Ramos (cell line): ENCODE measurements at regions not wholly inside any gene's neighbourhood (a gene's known extent, or its start where the extent isn't known, plus 50 kb on each side); places are given as distances from the start of the nearest gene placed in this dataset.
"Not testable (repeated sequence)": the region's sequence is repeated elsewhere in the genome, so short reads cannot be mapped to it uniquely, and the experiment has no call there.

Experiments used
- in situ Hi-C: fragments of 300-500 bp; cut with MboI; formaldehyde crosslinking; loops from one replicate; pipeline ENCODE4 v1.14.3; 2022; ENCODE audit warnings: low sequenced_read_pairs; ENCODE audit not compliant: unreplicated experiment

DNA sequence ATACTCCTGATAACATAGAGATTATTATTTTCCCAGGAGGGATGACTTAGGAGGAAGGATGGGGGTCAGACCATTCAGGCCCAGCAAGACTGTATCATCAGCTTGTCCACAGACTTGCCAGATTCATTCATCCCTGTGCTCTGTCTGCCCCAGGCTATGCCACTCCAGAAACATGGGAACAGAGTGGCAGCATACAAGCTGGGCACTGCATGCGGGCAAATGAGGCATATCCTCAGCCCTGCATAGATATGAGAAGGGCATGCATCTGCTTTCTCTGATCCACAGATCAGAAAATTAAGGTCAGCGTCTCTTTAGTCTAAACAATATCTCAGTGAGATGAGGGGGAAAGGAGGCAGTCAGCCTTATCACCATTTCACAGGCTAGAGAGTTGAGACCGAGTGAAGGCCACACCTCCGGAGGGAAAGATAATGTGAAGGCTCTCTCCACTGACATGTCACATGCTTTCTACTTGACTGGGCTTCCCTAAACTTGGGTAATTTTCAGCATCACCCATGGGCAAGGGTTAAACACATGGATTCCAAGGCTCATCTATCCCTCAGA is 140.5 kb downstream of the TFAP2B start:
- in situ Hi-C loops, result no loop called here

DNA sequence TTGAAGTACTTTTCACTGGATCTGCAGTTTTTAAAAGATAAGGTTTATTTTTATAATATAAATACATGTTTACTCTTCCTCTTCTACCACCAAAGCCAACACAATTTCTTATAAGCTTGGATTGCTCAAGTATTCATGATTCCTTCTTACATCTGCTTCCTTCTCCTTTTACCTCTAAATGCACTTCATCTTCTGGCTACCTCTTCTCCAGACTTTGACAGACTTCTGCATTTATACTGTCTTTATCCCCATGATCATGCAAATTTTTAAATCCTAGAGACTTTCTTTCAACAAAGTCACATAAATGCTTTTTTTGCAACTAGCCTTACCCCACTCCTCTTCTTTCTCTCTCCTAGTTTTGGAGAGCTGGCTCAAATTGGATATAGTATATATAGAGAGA is 142.9 kb downstream of the TFAP2B start:
- in situ Hi-C loops, result no loop called here

DNA sequence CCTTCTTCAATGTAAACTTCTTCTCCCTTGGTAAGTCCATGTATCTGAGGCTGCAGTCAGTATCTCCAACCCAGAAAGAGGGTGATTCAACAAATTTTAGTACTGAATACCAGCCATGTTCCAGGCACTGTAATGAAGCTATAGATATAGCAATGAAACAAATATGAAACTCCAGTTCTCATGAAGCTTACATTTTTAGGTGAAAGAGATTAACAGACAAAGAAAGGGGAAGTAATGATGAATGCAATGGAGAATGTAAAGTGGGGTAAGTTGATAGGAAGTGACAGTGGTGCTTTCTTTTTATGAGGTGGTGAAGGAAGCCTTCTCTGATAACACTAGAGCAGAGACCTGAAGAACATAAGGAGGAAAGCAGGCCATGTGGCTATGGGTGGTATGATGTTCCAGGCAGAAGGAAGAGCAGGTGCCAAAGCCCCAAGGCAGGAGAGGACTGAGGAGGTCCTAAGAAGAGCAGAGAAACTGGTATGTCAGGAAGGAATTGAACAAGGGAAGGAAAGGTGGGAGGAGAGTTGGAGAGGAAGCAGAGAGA is 143.6 kb downstream of the TFAP2B start:
- in situ Hi-C loops, result no loop called here

DNA sequence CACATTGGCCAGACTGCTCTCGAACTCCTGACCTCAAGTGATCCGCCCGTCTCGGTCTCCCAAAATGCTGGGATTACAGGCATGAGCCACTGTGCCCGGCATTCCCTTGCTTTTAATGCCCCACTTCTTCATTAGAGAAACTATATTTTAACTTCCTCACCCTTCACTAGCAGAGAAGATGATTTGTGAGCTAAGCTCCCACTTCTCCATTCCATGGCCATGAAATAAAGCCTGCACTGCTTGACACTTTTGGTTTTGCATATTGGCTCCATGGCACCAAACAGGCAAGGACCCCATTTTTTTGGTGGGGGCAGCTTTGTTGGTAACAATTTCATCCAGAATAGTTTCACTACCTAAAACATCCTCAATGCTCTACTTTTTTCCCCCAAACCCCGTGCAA is 145.3 kb downstream of the TFAP2B start:
- in situ Hi-C loops, result no loop called here

DNA sequence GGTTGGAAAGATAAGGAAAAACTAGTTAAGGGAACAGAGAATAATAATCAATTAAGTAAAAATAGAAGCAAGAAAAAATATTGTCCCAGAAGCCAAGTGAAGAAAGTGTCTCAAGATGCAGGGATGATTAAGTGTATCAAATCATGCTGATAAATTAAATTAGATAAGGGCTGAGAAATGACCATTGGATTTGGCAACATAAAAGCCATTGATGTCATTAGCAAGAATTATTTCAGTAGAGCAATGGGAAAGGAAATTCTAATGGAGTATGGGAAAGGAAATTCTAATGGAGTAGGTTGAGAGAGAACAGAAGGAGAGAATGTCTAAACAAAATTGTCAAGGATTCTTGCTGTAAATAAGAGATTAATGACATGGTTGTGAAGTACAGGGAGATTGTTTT is 146.8 kb downstream of the TFAP2B start:
- in situ Hi-C loops, result no loop called here

- in situ Hi-C loops, result no loop called here
These were observed 147.9 kb downstream of the TFAP2B start for GRCh38 chr6:50966532-50966931.

GRCh38 chr6:50966986-50967385 is 148.3 kb downstream of the TFAP2B start:
- in situ Hi-C loops, result no loop called here

DNA sequence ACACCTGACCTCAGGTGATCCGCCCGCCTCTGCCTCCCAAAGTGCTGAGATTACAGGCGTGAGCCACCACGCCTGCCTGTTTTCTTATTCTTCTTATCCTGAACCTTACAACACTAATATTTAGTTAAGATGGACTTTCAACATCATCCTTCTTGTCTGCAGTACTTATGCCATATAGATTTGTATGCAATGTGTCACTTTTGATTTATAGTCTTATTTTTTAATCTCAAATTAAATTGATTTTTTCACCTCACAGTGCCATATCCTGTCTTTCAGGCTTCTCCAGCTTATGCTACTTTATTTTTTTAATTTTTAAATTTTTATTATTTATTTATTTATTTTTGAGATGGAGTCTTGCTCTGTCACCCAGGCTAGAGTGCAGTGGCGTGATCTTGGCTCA is 149.6 kb downstream of the TFAP2B start:
- in situ Hi-C loops, result not testable (repeated sequence)

- in situ Hi-C loops, result no loop called here
These were observed 152.2 kb downstream of the TFAP2B start for GRCh38 chr6:50970908-50971307.

- in situ Hi-C loops, result no loop called here
These were observed 154.8 kb downstream of the TFAP2B start for GRCh38 chr6:50973464-50973863.

GRCh38 chr6:50974319-50974718 is 155.6 kb downstream of the TFAP2B start:
- in situ Hi-C loops, result no loop called here

DNA sequence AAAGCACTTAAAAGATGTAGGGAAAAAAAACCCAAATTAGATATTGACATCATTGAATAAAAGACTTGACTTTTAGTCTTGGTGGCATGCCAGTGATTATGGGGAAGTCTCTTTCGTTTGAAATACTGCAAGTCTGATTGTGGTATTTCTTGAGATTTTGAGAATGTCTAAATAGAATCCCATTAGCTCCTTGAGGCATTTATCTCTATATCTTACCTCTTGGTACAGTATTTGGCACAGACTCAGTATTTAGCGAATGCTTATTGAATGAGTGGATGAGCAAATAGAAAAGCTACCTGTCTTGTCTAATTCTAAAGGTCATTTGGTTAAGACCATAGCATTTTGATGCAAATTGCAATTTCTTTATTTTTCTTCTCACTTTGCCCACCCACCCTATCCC is 156.5 kb downstream of the TFAP2B start:
- in situ Hi-C loops, result no loop called here

- in situ Hi-C loops, result no loop called here
These were observed 158.2 kb downstream of the TFAP2B start for GRCh38 chr6:50976907-50977306.

GRCh38 chr6:50977796-50978195 is 159.1 kb downstream of the TFAP2B start:
- in situ Hi-C loops, result no loop called here

GRCh38 chr6:50978380-50979170 is 159.9 kb downstream of the TFAP2B start:
- in situ Hi-C loops, result no loop called here

- in situ Hi-C loops, result no loop called here
These were observed 160.5 kb downstream of the TFAP2B start for GRCh38 chr6:50979171-50979525.

DNA sequence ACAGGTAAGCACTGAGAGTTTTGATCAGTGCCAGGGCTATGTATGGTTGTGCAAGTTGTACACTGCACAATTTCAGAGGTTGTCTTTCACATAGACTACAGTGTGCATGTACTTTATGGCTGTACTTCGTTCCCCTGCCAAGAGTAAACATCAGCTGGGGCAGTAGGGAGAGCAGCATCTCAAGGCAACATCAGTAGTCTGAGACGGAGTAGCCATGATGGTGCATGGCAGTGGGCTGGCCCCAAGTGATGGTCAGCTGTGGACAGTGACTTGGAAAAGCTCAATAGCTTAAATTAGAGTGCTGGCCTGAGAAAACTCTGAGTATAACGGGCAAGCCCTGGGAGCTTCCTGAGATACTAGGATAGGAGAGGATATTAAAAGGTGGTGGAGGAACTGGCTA is 165.5 kb downstream of the TFAP2B start:
- in situ Hi-C loops, result no loop called here

DNA sequence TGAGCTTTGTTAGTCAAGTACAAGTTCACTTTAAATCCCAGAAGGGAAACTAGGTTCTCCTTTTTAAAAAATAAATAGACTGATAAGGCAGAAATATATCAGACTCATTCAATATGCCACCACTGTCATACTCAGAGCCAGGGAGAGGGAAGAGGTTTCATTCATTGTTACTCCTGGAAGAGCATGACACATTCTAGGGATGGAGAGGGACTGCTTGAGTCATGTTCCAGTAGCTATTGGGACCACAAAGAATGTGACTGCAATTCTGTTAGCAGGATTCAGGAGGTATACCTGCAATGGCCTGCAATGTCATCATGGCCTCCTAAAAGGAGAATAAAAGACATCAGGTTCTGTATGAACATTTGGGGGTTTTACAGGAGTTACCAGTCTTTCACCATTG is 167.6 kb downstream of the TFAP2B start:
- in situ Hi-C loops, result no loop called here

DNA sequence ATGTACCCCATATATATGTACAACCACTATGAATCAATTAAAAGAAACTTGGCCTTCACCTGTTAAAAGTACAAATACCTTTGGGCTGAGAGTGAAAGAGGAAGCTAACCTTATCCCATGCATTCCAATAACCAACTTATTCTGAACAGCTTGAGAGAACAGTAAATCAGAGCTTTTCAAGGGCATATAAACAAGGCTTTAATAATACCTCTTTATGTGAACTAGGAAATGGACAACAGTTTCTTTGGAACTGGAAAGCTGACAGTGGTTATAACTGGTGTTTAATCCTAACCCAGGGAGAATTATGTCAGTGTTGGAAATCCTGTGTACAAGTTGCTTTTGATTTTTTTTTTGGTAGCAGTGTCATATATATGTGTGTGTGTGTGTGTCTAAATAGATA is 170.5 kb downstream of the TFAP2B start:
- in situ Hi-C loops, result no loop called here

GRCh38 chr6:50990750-50991446 is 172.2 kb downstream of the TFAP2B start:
- in situ Hi-C loops, result no loop called here

GRCh38 chr6:50992232-50992631 is 173.6 kb downstream of the TFAP2B start:
- in situ Hi-C loops, result no loop called here
